ENCODE measurements at regions not wholly inside any gene's neighbourhood (a gene's known extent, or its start where the extent isn't known, plus 50 kb on each side); places are given as distances from the start of the nearest gene placed in this dataset.

GRCh38 chr5:167696558-167697314 is 594.7 kb upstream of the WWC1 start:
- TF ChIP-seq, protein P1, sequence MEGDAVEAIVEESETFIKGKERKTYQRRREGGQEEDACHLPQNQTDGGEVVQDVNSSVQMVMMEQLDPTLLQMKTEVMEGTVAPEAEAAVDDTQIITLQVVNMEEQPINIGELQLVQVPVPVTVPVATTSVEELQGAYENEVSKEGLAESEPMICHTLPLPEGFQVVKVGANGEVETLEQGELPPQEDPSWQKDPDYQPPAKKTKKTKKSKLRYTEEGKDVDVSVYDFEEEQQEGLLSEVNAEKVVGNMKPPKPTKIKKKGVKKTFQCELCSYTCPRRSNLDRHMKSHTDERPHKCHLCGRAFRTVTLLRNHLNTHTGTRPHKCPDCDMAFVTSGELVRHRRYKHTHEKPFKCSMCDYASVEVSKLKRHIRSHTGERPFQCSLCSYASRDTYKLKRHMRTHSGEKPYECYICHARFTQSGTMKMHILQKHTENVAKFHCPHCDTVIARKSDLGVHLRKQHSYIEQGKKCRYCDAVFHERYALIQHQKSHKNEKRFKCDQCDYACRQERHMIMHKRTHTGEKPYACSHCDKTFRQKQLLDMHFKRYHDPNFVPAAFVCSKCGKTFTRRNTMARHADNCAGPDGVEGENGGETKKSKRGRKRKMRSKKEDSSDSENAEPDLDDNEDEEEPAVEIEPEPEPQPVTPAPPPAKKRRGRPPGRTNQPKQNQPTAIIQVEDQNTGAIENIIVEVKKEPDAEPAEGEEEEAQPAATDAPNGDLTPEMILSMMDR (IDR thresholded peaks at IDR 0.05; ENCODE audit: low read depth, low read length), result no peak
- TF ChIP-seq POLR2A (IDR thresholded peaks at IDR 0.05; ENCODE audit: extremely low read depth, insufficient read length), result no peak

All from NB4 (cell line).